Osteoblast (primary cell): ENCODE measurements at regions not wholly inside any gene's neighbourhood (a gene's known extent, or its start where the extent isn't known, plus 50 kb on each side); places are given as distances from the start of the nearest gene placed in this dataset.

Experiments
- DNase-seq: peaks from one replicate; pipeline ENCODE4 v3.0.0; 2011; ENCODE audit warnings: low spot score, mixed read lengths; ENCODE audit not compliant: insufficient read length; ENCODE audit errors: missing footprints
- H2AFZ ChIP-seq: 2 replicates; pipeline ENCODE4 v1.6.0; 2011; ENCODE audit warnings: mild to moderate bottlenecking, low read length
- H3K27ac ChIP-seq: 2 replicates; pipeline ENCODE4 v1.5.1; 2011; ENCODE audit warnings: mild to moderate bottlenecking, low read depth, low read length, moderate library complexity
- H3K27me3 ChIP-seq: 2 replicates; pipeline ENCODE4 v1.6.0; 2012; ENCODE audit warnings: mild to moderate bottlenecking, control low read depth, inconsistent platforms, low read length, moderate library complexity; ENCODE audit not compliant: insufficient read depth
- H3K36me3 ChIP-seq: 2 replicates; pipeline ENCODE4 v1.5.1; 2011; ENCODE audit warnings: mild to moderate bottlenecking, low read length, control low read depth, moderate library complexity; ENCODE audit not compliant: insufficient read depth
- H3K4me1 ChIP-seq: 2 replicates; pipeline ENCODE4 v1.5.1; 2011; ENCODE audit warnings: mild to moderate bottlenecking, low read length, control low read depth, moderate library complexity; ENCODE audit not compliant: insufficient read depth
- H3K4me2 ChIP-seq: 2 replicates; pipeline ENCODE4 v1.6.0; 2011; ENCODE audit warnings: mild to moderate bottlenecking, low read length; ENCODE audit not compliant: insufficient read depth
- H3K4me3 ChIP-seq: fragments of 200-600 bp; sonication (generic); 3 replicates; pipeline ENCODE4 v1.5.1; 2012; ENCODE audit warnings: mild to moderate bottlenecking, low read length, inconsistent platforms; ENCODE audit not compliant: insufficient read depth
- H3K79me2 ChIP-seq: 2 replicates; pipeline ENCODE4 v1.6.0; 2012; ENCODE audit warnings: mild to moderate bottlenecking, low read length, control low read depth, inconsistent platforms; ENCODE audit not compliant: insufficient read depth
- H3K9me3 ChIP-seq: 2 replicates; pipeline ENCODE4 v1.5.1; 2011; ENCODE audit warnings: low read depth, low read length, control low read depth
- H4K20me1 ChIP-seq: 2 replicates; pipeline ENCODE4 v1.6.0; 2012; ENCODE audit warnings: mild to moderate bottlenecking, low read length, control low read depth; ENCODE audit not compliant: insufficient read depth
- CTCF ChIP-seq: IDR thresholded peaks from 2 replicates; pipeline ENCODE4 v1.5.1; 2011; ENCODE audit warnings: mild to moderate bottlenecking, low read depth, low read length, moderate library complexity; ENCODE audit errors: extremely low read depth

DNA sequence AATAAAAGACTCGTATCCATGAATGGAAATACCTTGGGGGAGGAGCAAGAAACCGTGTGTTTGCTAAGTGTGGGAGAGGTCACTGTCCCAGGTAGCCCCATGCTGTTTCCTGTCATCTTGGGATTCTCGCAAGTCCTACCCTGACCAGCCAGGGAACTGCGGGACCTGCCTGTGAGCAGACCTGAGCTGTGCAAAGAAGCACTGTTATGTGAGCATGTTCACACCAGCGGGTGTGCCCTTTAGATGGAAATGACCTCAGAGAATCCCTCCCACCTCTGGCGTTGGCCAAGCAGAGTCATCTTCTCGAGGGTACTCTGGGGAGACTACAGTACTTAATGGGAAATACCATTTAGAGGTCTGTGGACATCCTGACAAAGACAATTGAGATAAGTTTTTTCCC lies 127.0 kb upstream of the MON1B start:
- Histone ChIP-seq H3K79me2 (no peaks in the 10 kb centered on the region), H2AFZ (no peak overlapping the region), H3K9me3 (no peaks in the 10 kb centered on the region), H3K27me3 (no peaks in the 10 kb centered on the region), H3K4me1 (no peaks in the 10 kb centered on the region), H3K27ac (no peak overlapping the region), H3K4me3 (no peak overlapping the region), H3K36me3 (no peaks in the 10 kb centered on the region), H4K20me1 (no peaks in the 10 kb centered on the region), H3K4me2 (no peak overlapping the region)
- DNase-seq, result no peak
- TF ChIP-seq CTCF, result no peak

DNA sequence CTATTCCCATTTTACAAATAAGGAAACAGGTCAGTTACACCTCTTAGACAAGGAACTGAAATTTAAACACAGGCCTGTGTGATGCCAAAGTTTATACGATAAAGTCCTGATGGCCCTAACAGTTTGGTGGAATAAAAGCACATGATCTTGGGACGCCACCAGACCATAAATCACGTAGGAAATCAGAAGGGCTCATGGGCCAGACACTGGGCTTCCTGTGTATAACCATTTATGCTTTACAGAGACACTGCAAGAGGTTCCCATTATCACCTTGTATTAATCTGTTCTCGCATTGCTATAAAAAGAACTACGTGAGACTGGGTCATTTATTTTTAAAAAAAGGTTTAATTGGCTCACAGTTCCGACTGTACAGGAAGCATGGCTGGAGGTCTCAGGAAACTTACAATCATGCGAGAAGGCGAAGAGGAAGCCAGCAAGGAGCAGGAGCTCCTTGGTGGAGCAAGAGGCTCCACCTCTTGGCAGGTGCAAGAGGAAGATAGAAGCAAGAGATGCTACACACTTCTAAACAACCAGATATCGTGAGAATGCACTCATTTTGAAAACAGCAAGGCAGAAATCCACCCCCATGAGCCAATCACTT lies 124.0 kb upstream of the MON1B start:
- Histone ChIP-seq H3K9me3 (no peaks in the 10 kb centered on the region), H3K27ac (no peak overlapping the region), H3K36me3 (no peaks in the 10 kb centered on the region), H3K4me2 (no peak overlapping the region), H3K4me3 (no peak overlapping the region), H2AFZ (no peak overlapping the region), H3K27me3 (no peaks in the 10 kb centered on the region), H4K20me1 (no peaks in the 10 kb centered on the region), H3K4me1 (no peaks in the 10 kb centered on the region), H3K79me2 (no peaks in the 10 kb centered on the region)
- no peak for DNase-seq
- no peak for TF ChIP-seq CTCF

DNA sequence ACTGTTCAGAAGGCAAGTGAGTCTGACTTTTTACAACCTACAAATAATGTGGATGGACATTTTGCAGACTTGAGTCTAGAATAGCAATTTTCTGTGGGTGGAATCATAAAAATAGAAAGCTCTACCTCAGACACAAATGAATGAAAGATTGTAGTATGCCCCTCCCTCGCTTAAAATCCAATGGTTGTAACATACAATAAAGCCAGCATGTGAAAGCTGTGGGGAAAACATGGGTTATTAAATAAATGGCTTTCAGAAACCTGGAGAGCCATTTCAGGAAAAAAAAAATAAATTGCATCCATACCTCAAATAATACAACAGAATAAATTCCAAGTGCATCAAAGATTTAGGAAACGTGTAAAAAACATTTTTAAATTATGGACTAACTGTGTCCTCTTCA lies 123.1 kb upstream of the MON1B start:
- Histone ChIP-seq H3K4me1 (no peaks in the 10 kb centered on the region), H3K4me2 (no peak overlapping the region), H3K4me3 (no peak overlapping the region), H3K36me3 (no peaks in the 10 kb centered on the region), H2AFZ (no peak overlapping the region), H3K9me3 (no peaks in the 10 kb centered on the region), H4K20me1 (no peaks in the 10 kb centered on the region), H3K27me3 (no peaks in the 10 kb centered on the region), H3K27ac (no peak overlapping the region), H3K79me2 (no peaks in the 10 kb centered on the region)
- DNase-seq, result no peak
- no peak for TF ChIP-seq CTCF

GRCh38 chr16:77068402-77068801 lies 122.6 kb upstream of the MON1B start:
- Histone ChIP-seq H4K20me1 (no peaks in the 10 kb centered on the region), H3K4me1 (no peaks in the 10 kb centered on the region), H3K4me2 (no peak overlapping the region)

More at GRCh38 chr16:77068402-77068801, 122.6 kb upstream of the MON1B start:
- no peak for DNase-seq
- no peaks in the 10 kb centered on the region for H3K79me2 ChIP-seq
- no peaks in the 10 kb centered on the region for H3K9me3 ChIP-seq
- no peak for TF ChIP-seq CTCF
- no peak overlapping the region for H3K27ac ChIP-seq
- H3K4me3 ChIP-seq, result no peak overlapping the region
- no peak overlapping the region for H2AFZ ChIP-seq
- H3K27me3 ChIP-seq, result no peaks in the 10 kb centered on the region
- no peaks in the 10 kb centered on the region for H3K36me3 ChIP-seq
